Liver (tissue), 7 donors: ENCODE measurements at regions not wholly inside any gene's neighbourhood (a gene's known extent, or its start where the extent isn't known, plus 50 kb on each side); places are given as distances from the start of the nearest gene placed in this dataset.
A peak's percentile ranks its signal among the peaks of the same experiment; 100 is the strongest.

Experiments
- DNase-seq: peaks from one replicate; pipeline ENCODE4 v3.0.0-alpha.2; 2017; ENCODE audit warnings: low spot score
- H3K27ac ChIP-seq, 2 donors: one replicate each; pipeline ENCODE4 v1.7.0; 2013; ENCODE audit warnings: inconsistent platforms in 2 of 2, low read length in 2 of 2, control low read depth in 1 of 2, low read depth in 1 of 2, mild to moderate bottlenecking in 1 of 2
- H3K27me3 ChIP-seq, 4 donors: one replicate each; pipeline versions ENCODE4 v1.6.1 to v1.7.0; 2013; ENCODE audit warnings: low read length in 3 of 4, inconsistent platforms in 1 of 4, mild to moderate bottlenecking in 1 of 4, moderate library complexity in 1 of 4; ENCODE audit not compliant: control insufficient read depth in 4 of 4, insufficient read depth in 4 of 4
- H3K36me3 ChIP-seq, 4 donors: one replicate each; pipeline versions ENCODE4 v1.6.1 to v1.7.0; 2013; ENCODE audit warnings: low read length in 3 of 4, mild to moderate bottlenecking in 3 of 4, low read depth in 1 of 4, moderate library complexity in 1 of 4; ENCODE audit not compliant: control insufficient read depth in 4 of 4, insufficient read depth in 3 of 4
- H3K4me1 ChIP-seq, 4 donors: one replicate each; pipeline versions ENCODE4 v1.6.1 to v1.7.0; 2013; ENCODE audit warnings: low read length in 3 of 4, mild to moderate bottlenecking in 3 of 4, moderate library complexity in 1 of 4; ENCODE audit not compliant: control insufficient read depth in 4 of 4, insufficient read depth in 4 of 4
- H3K4me3 ChIP-seq, 3 donors: one replicate each; pipeline versions ENCODE4 v1.6.1 to v1.7.0; 2013; ENCODE audit warnings: low read length in 3 of 3, control low read depth in 1 of 3, low read depth in 1 of 3, mild to moderate bottlenecking in 1 of 3
- H3K9ac ChIP-seq, 2 donors: one replicate each; pipeline ENCODE4 v1.7.0; 2013; ENCODE audit warnings: low read length in 2 of 2, mild to moderate bottlenecking in 2 of 2, moderate library complexity in 2 of 2, control low read depth in 1 of 2, low read depth in 1 of 2
- H3K9me3 ChIP-seq, 4 donors: one replicate each; pipeline versions ENCODE4 v1.6.1 to v1.7.0; 2013; ENCODE audit warnings: low read length in 3 of 4; ENCODE audit not compliant: control insufficient read depth in 4 of 4
- FOXA2 ChIP-seq: IDR thresholded peaks from 2 replicates; pipeline ENCODE4 v1.6.1; 2016; ENCODE audit warnings: antibody characterized with exemption
- GABPA ChIP-seq, 2 donors: IDR thresholded peaks in 1 of 2; conservative IDR thresholded peaks in 1 of 2; 2 replicates each; pipeline ENCODE4 v1.6.1; 2016; ENCODE audit warnings: antibody characterized with exemption in 2 of 2, mild to moderate bottlenecking in 1 of 2, moderate library complexity in 1 of 2
- HNF4A ChIP-seq, 2 donors: conservative IDR thresholded peaks; 2 replicates each; pipeline ENCODE4 v1.6.1; 2016; ENCODE audit warnings: antibody characterized with exemption in 2 of 2, mild to moderate bottlenecking in 2 of 2
- HNF4G ChIP-seq: IDR thresholded peaks from 2 replicates; pipeline ENCODE4 v1.6.1; 2016; ENCODE audit warnings: antibody characterized with exemption
- JUND ChIP-seq, 2 donors: IDR thresholded peaks; 2 replicates each; pipeline ENCODE4 v1.6.1; 2016; ENCODE audit warnings: antibody characterized with exemption in 2 of 2
- NR2F2 ChIP-seq: IDR thresholded peaks from 2 replicates; pipeline ENCODE4 v1.6.1; 2016; ENCODE audit warnings: antibody characterized with exemption
- RAD21 ChIP-seq, 2 donors: IDR thresholded peaks; 2 replicates each; pipeline ENCODE4 v1.6.1; 2016; ENCODE audit warnings: antibody characterized with exemption in 2 of 2, mild to moderate bottlenecking in 2 of 2
- RXRA ChIP-seq, 2 donors: IDR thresholded peaks; 2 replicates each; pipeline ENCODE4 v1.6.1; 2017 to 2018; ENCODE audit warnings: antibody characterized with exemption in 2 of 2, mild to moderate bottlenecking in 1 of 2
- SP1 ChIP-seq: IDR thresholded peaks from 2 replicates; pipeline ENCODE4 v1.6.1; 2018; ENCODE audit warnings: antibody characterized with exemption, mild to moderate bottlenecking
- WGBS: extraction: QIAGEN DNeasy Blood & Tissue Kit; methylation state at CpG from one replicate; pipeline ENCODE4 v1.1.7; 2013; 5-methylcytosine and 5-hydroxymethylcytosine counted together
- TF ChIP-seq, protein P1 (sequence below): IDR thresholded peaks from 2 replicates; pipeline ENCODE4 v1.6.1; 2016; ENCODE audit warnings: antibody characterized with exemption, mild to moderate bottlenecking
- TF ChIP-seq, protein P2 (sequence below): IDR thresholded peaks from 2 replicates; pipeline ENCODE4 v1.6.1; 2016; ENCODE audit warnings: antibody characterized with exemption
- TF ChIP-seq, protein P3 (sequence below): IDR thresholded peaks from 2 replicates; pipeline ENCODE4 v1.6.1; 2016; ENCODE audit warnings: antibody characterized with exemption
- donor health status: healthy.
- donor health status: healthy.
- donor health status: healthy.
- donor health status: healthy.

DNA sequence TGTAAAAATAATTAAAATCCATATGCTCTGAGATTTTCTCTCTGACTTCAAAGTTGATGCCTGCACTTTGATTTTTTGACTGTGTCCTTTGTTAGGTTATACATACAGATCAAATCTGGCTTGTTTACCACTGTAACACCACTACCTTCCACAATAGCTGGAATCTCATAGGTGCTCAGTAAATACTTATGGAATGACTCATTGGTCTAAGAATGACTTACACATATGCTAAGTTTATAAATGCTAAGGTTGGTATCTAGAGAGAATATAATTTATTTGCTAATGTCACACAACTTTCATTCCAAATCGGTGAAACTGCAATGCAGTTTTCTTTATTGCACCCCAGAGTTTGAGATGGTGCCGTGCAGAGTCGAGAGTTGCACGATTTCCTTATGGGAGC lies 578.5 kb downstream of the SH2D4B start:
- TF ChIP-seq JUND (IDR thresholded peaks at IDR 0.05) = no peak
- TF ChIP-seq GABPA (IDR thresholded peaks at IDR 0.05 in 1 of 2, conservative IDR thresholded peaks at IDR 0.05 in 1 of 2) = no peak
- TF ChIP-seq, protein P1, sequence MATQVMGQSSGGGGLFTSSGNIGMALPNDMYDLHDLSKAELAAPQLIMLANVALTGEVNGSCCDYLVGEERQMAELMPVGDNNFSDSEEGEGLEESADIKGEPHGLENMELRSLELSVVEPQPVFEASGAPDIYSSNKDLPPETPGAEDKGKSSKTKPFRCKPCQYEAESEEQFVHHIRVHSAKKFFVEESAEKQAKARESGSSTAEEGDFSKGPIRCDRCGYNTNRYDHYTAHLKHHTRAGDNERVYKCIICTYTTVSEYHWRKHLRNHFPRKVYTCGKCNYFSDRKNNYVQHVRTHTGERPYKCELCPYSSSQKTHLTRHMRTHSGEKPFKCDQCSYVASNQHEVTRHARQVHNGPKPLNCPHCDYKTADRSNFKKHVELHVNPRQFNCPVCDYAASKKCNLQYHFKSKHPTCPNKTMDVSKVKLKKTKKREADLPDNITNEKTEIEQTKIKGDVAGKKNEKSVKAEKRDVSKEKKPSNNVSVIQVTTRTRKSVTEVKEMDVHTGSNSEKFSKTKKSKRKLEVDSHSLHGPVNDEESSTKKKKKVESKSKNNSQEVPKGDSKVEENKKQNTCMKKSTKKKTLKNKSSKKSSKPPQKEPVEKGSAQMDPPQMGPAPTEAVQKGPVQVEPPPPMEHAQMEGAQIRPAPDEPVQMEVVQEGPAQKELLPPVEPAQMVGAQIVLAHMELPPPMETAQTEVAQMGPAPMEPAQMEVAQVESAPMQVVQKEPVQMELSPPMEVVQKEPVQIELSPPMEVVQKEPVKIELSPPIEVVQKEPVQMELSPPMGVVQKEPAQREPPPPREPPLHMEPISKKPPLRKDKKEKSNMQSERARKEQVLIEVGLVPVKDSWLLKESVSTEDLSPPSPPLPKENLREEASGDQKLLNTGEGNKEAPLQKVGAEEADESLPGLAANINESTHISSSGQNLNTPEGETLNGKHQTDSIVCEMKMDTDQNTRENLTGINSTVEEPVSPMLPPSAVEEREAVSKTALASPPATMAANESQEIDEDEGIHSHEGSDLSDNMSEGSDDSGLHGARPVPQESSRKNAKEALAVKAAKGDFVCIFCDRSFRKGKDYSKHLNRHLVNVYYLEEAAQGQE = no peak
- TF ChIP-seq, protein P2, sequence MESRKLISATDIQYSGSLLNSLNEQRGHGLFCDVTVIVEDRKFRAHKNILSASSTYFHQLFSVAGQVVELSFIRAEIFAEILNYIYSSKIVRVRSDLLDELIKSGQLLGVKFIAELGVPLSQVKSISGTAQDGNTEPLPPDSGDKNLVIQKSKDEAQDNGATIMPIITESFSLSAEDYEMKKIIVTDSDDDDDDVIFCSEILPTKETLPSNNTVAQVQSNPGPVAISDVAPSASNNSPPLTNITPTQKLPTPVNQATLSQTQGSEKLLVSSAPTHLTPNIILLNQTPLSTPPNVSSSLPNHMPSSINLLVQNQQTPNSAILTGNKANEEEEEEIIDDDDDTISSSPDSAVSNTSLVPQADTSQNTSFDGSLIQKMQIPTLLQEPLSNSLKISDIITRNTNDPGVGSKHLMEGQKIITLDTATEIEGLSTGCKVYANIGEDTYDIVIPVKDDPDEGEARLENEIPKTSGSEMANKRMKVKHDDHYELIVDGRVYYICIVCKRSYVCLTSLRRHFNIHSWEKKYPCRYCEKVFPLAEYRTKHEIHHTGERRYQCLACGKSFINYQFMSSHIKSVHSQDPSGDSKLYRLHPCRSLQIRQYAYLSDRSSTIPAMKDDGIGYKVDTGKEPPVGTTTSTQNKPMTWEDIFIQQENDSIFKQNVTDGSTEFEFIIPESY = no peak
- no peak for TF ChIP-seq RXRA (IDR thresholded peaks at IDR 0.05)
- TF ChIP-seq HNF4A (conservative IDR thresholded peaks at IDR 0.05) = no peak
- TF ChIP-seq SP1 = no peak
- no peak overlapping the region for H3K9ac ChIP-seq
- no peaks in the 10 kb centered on the region for H3K4me1 ChIP-seq
- H3K36me3 ChIP-seq = no peaks in the 10 kb centered on the region
- DNase-seq = no peak
- H3K9me3 ChIP-seq = no peaks in the 10 kb centered on the region
- no peak overlapping the region for H3K4me3 ChIP-seq
- H3K27ac ChIP-seq = no peak overlapping the region
- no peaks in the 10 kb centered on the region for H3K27me3 ChIP-seq
- WGBS = 84% methylated on average over 4 of the region's 4 CpGs

DNA sequence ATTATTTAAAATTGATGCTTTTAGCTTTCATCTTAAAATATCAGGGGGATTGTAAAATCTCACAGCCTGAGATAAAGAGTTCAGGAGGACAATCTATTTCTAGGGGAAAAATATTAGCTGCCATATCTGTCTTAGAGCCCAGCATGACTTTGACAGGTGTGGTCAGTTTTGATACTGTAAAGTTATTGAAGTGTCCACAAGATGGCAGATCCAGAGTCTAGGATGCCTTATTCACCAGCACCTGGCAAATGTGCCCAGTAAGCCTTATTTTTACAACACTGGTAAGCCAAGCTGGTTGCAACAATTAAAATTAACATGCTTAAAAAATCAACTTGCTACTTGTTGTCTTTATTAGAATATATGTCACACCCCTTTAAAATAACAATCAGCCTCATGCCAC lies 579.3 kb downstream of the SH2D4B start:
- DNase-seq = no peak
- Histone ChIP-seq H3K36me3 (no peaks in the 10 kb centered on the region), H3K4me1 (no peaks in the 10 kb centered on the region), H3K27ac (no peak overlapping the region), H3K9me3 (no peaks in the 10 kb centered on the region), H3K4me3 (no peak overlapping the region), H3K27me3 (no peaks in the 10 kb centered on the region), H3K9ac (no peak overlapping the region)
- no peak for TF ChIP-seq FOXA2
- TF ChIP-seq RAD21 (IDR thresholded peaks at IDR 0.05) = peak in 1 of 2 donors; percentile 16
- no peak for TF ChIP-seq NR2F2
- TF ChIP-seq JUND (IDR thresholded peaks at IDR 0.05) = no peak
- TF ChIP-seq, protein P3, sequence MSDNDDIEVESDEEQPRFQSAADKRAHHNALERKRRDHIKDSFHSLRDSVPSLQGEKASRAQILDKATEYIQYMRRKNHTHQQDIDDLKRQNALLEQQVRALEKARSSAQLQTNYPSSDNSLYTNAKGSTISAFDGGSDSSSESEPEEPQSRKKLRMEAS = no peak
- TF ChIP-seq, protein P1 = no peak
- TF ChIP-seq GABPA (IDR thresholded peaks at IDR 0.05 in 1 of 2, conservative IDR thresholded peaks at IDR 0.05 in 1 of 2) = no peak
- no peak for TF ChIP-seq HNF4G
- TF ChIP-seq HNF4A (conservative IDR thresholded peaks at IDR 0.05) = no peak
